HepG2 (cell line): ENCODE measurements at regions not wholly inside any gene's neighbourhood (a gene's known extent, or its start where the extent isn't known, plus 50 kb on each side); places are given as distances from the start of the nearest gene placed in this dataset.

Experiments used
- ATAC-seq: fragments of 200-7000 bp; cut with Tn5 transposase; 3 replicates; pipeline ENCODE4 v1.9.1; 2020; ENCODE audit warnings: mild to moderate bottlenecking, moderate library complexity
- BruUV-seq: library from RNA; stranded (reverse); fragments of 400-500 nt; replicated peaks from 2 replicates; lab custom pipeline; 2021; lab: Mats Ljungman, UMichigan
- CTCF ChIA-PET: fragments of 300-600 bp; formaldehyde crosslinking; extraction: SDS; loops from one replicate; lab custom pipeline; 2021; ENCODE audit warnings: low total read pairs, inconsistent platforms, low intra/inter-chr PET ratio; lab: Yijun Ruan, JAX
- POLR2A ChIA-PET: fragments of 350-600 bp; sonication (Branson Sonifier 250); formaldehyde crosslinking; loops from one replicate; lab custom pipeline; 2020; ENCODE audit warnings: antibody characterized with exemption, inconsistent platforms; lab: Yijun Ruan, JAX
- DNase-seq: peaks from one replicate; pipeline ENCODE4 v3.0.0-alpha.2; 2015; ENCODE audit warnings: low spot score
- FAIRE-seq: peaks from 3 replicates; lab custom pipeline; 2011; peaks lifted over from hg19 to GRCh38; lab: Jason Lieb, UNC
- H2AFZ ChIP-seq: one replicate; pipeline ENCODE4 v1.6.1; 2011; ENCODE audit warnings: low read length, inconsistent platforms
- H3K27ac ChIP-seq: fragments of 300-600 bp; 3 replicates; pipeline ENCODE4 v1.8.0; 2011; ENCODE audit warnings: mixed run types, mild to moderate bottlenecking, mixed read lengths, low read length, inconsistent platforms; ENCODE audit not compliant: insufficient read depth; ENCODE audit errors: extremely low read length
- H3K27me3 ChIP-seq, 2 experiments: fragments of 200-600 bp in 1 of 2; 2 replicates in 1 of 2; 3 replicates in 1 of 2; pipeline versions ENCODE4 v1.6.0 to v1.8.0; 2011; ENCODE audit warnings: low read length in 2 of 2, mild to moderate bottlenecking in 2 of 2, moderate library complexity in 2 of 2, inconsistent platforms in 1 of 2; ENCODE audit not compliant: insufficient read depth in 2 of 2, control insufficient read depth in 1 of 2
- H3K36me3 ChIP-seq, 2 experiments: fragments of 200-600 bp in 1 of 2; replicated peaks in 1 of 2; 2 replicates in 1 of 2; 3 replicates in 1 of 2; pipeline versions ENCODE4 v1.5.1 to v1.8.0; 2011; ENCODE audit warnings: low read length in 2 of 2, inconsistent platforms in 1 of 2; ENCODE audit not compliant: insufficient read depth in 2 of 2, control insufficient read depth in 1 of 2
- H3K4me1 ChIP-seq: 2 replicates; pipeline ENCODE4 v1.5.1; 2012; ENCODE audit warnings: low read length, inconsistent platforms; ENCODE audit not compliant: insufficient read depth
- H3K4me2 ChIP-seq: 2 replicates; pipeline ENCODE4 v1.6.0; 2011; ENCODE audit warnings: low read depth, low read length, inconsistent platforms
- H3K4me3 ChIP-seq, 3 experiments: fragments of 200-600 bp in 1 of 3; sonication (generic), shearing (Covaris generic) in 1 of 3; replicated peaks in 1 of 3; 2 replicates each; pipeline ENCODE4 v1.5.1; 2011 to 2016; ENCODE audit warnings: low read length in 3 of 3, inconsistent platforms in 2 of 3, low read depth in 2 of 3, mild to moderate bottlenecking in 2 of 3, control low read depth in 1 of 3, mixed read lengths in 1 of 3; ENCODE audit not compliant: insufficient read depth in 1 of 3
- H3K79me2 ChIP-seq: one replicate; pipeline ENCODE4 v1.6.1; 2011; ENCODE audit warnings: low read length, inconsistent platforms; ENCODE audit not compliant: insufficient read depth
- H3K9ac ChIP-seq: 2 replicates; pipeline ENCODE4 v1.6.0; 2011; ENCODE audit warnings: mild to moderate bottlenecking, low read depth, low read length, inconsistent platforms; ENCODE audit not compliant: insufficient read depth
- H3K9me3 ChIP-seq: 2 replicates; pipeline ENCODE4 v1.5.1; 2012; ENCODE audit warnings: mild to moderate bottlenecking, low read length
- H4K20me1 ChIP-seq: 2 replicates; pipeline ENCODE4 v1.6.0; 2011; ENCODE audit warnings: inconsistent platforms, mild to moderate bottlenecking, low read length, moderate library complexity; ENCODE audit not compliant: insufficient read depth
- AGO2 ChIP-seq: fragments of 200-400 bp; formaldehyde crosslinking; optimal IDR thresholded peaks from 2 replicates; pipeline ENCODE3; 2017; ENCODE audit warnings: mild to moderate bottlenecking, low read depth, low read length, moderate library complexity
- CREB1 ChIP-seq, 2 experiments: fragments of 450-650 bp in 1 of 2; IDR thresholded peaks; 2 replicates each; pipeline ENCODE4 v1.6.1; 2016 to 2017; ENCODE audit warnings: control low read depth in 1 of 2, mild to moderate bottlenecking in 1 of 2, missing compliant biosample characterization in 1 of 2, missing genetic modification characterization in 1 of 2
- EED ChIP-seq: sonication (generic); formaldehyde crosslinking; IDR thresholded peaks from 2 replicates; pipeline ENCODE4 v1.5.0; 2020; ENCODE audit warnings: mild to moderate bottlenecking, missing genetic modification reagents
- FOXA3 ChIP-seq: IDR thresholded peaks from 2 replicates; pipeline ENCODE4 v1.6.1; 2016; ENCODE audit warnings: missing genetic modification reagents, missing compliant biosample characterization
- GMEB2 ChIP-seq: IDR thresholded peaks from 2 replicates; pipeline ENCODE4 v1.6.1; 2016; ENCODE audit warnings: missing biosample characterization, missing genetic modification reagents, low read depth
- GTF2F1 ChIP-seq: fragments of 150-350 bp; IDR thresholded peaks from 2 replicates; pipeline ENCODE4 v1.6.1; 2014; ENCODE audit warnings: low read length
- PHF5A ChIP-seq: IDR thresholded peaks from one replicate; pipeline ENCODE4 v1.6.1; 2018; ENCODE audit warnings: low read depth, missing genetic modification reagents; ENCODE audit not compliant: unreplicated experiment
- SALL1 ChIP-seq: sonication (generic); formaldehyde crosslinking; IDR thresholded peaks from 2 replicates; pipeline ENCODE4 v1.8.0; 2022; ENCODE audit warnings: mild to moderate bottlenecking, missing genetic modification reagents
- SOX13 ChIP-seq, 3 experiments: fragments of 450-650 bp in 1 of 3; sonication (generic) in 1 of 3; formaldehyde crosslinking in 1 of 3; IDR thresholded peaks in 2 of 3; conservative IDR thresholded peaks in 1 of 3; 2 replicates each; pipeline versions ENCODE4 v1.5.0 to v1.6.1; 2016 to 2020; ENCODE audit warnings: antibody characterized with exemption in 1 of 3, mild to moderate bottlenecking in 1 of 3, missing compliant biosample characterization in 1 of 3, missing genetic modification reagents in 1 of 3, moderate library complexity in 1 of 3
- STAT5B ChIP-seq: sonication (generic); formaldehyde crosslinking; IDR thresholded peaks from 2 replicates; pipeline ENCODE4 v1.4.0; 2020; ENCODE audit warnings: missing genetic modification reagents
- THAP7 ChIP-seq: sonication (generic); formaldehyde crosslinking; IDR thresholded peaks from 2 replicates; pipeline ENCODE4 v1.8.1; 2023; ENCODE audit warnings: mild to moderate bottlenecking, missing genetic modification reagents
- ZBTB26 ChIP-seq: IDR thresholded peaks from 2 replicates; pipeline ENCODE4 v1.6.1; 2016; ENCODE audit warnings: missing compliant biosample characterization, missing genetic modification reagents, borderline replicate concordance
- ZHX2 ChIP-seq, 2 experiments: sonication (generic) in 1 of 2; formaldehyde crosslinking in 1 of 2; IDR thresholded peaks; 2 replicates each; pipeline versions ENCODE4 v1.6.1 to v1.9.0; 2014 to 2022; ENCODE audit warnings: antibody characterized with exemption in 1 of 2, borderline replicate concordance in 1 of 2, inconsistent platforms in 1 of 2, low read depth in 1 of 2, missing genetic modification reagents in 1 of 2
- ZNF143 ChIP-seq: sonication (generic); formaldehyde crosslinking; IDR thresholded peaks from 2 replicates; pipeline ENCODE4 v1.4.0; 2020; ENCODE audit warnings: missing genetic modification reagents
- ZNF225 ChIP-seq: sonication (generic); formaldehyde crosslinking; IDR thresholded peaks from 2 replicates; pipeline ENCODE4 v1.4.0; 2020; ENCODE audit warnings: mild to moderate bottlenecking, missing genetic modification reagents
- ZNF792 ChIP-seq: IDR thresholded peaks from 2 replicates; pipeline ENCODE4 v1.6.1; 2016
- WGBS: methylation state at CpG from one replicate; pipeline ENCODE4 v1.1.6; 2017; ENCODE audit warnings: low lambda C conversion rate; 5-methylcytosine and 5-hydroxymethylcytosine counted together
- in situ Hi-C: cut with HindIII; loops from 2 replicates; pipeline ENCODE4 v1.10.0; 2017; ENCODE audit warnings: low pct_unique_long_range_greater_than_20kb; ENCODE audit not compliant: extremely low pct_ligation_motif_present
- intact Hi-C: fragments of 100-400 bp; cut with micrococcal nuclease; formaldehyde crosslinking; loops from one replicate; pipeline ENCODE4 v1.10.0; 2022; ENCODE audit not compliant: unreplicated experiment

GRCh38 chr1:87262688-87263087 lies 66.0 kb upstream of the LMO4 start:
- CTCF ChIA-PET, result no interaction called here
- in situ Hi-C loops (no loop called here), intact Hi-C loops (no loop called here)
- Histone ChIP-seq H3K9me3 (no peaks in the 10 kb centered on the region), H3K4me3 (no peak overlapping the region), H3K27ac (no peak overlapping the region), H3K27me3 (0 out of 5 replicates have a peak, but pooled peaks cover 0 to 3% of the 10 kb centered on the region in 2 experiments), H4K20me1 (no peaks in the 10 kb centered on the region), H2AFZ (no peak overlapping the region), H3K4me1 (no peaks in the 10 kb centered on the region), H3K36me3 (no peaks in the 10 kb centered on the region), H3K9ac (no peak overlapping the region), H3K79me2 (no peaks in the 10 kb centered on the region), H3K4me2 (no peak overlapping the region)
- 1% methylated on average over 3 of the region's 3 CpGs for WGBS
- no peak for DNase-seq
- no peak for FAIRE-seq
- no peak for ATAC-seq
- POLR2A ChIA-PET, result no interaction called here
- BruUV-seq, result no TSS peak
- TF ChIP-seq CREB1 (IDR thresholded peaks at IDR 0.05) (no peak), CREB1 (CRISPR knock-in tag; IDR thresholded peaks at IDR 0.05) (no peak), ZNF225 (no peak), STAT5B (no peak), GMEB2 (CRISPR knock-in tag) (no peak), AGO2 (no peak), ZBTB26 (no peak), EED (no peak), THAP7 (no peak), FOXA3 (no peak), SOX13 (IDR thresholded peaks at IDR 0.05) (no peak), SOX13 (CRISPR knock-in tag; conservative IDR thresholded peaks at IDR 0.05 in 1 of 2, IDR thresholded peaks at IDR 0.05 in 1 of 2) (no peak), ZHX2 (IDR thresholded peaks at IDR 0.05; ENCODE audit: low read depth) (no peak), ZHX2 (CRISPR knock-in tag; IDR thresholded peaks at IDR 0.05; ENCODE audit: borderline replicate concordance) (no peak), PHF5A (no peak), ZNF792 (CRISPR knock-in tag) (no peak), GTF2F1 (no peak), ZNF143 (CRISPR knock-in tag) (no peak), SALL1 (CRISPR knock-in tag) (no peak)
